Lower lobe of right lung (tissue), 2 donors: ENCODE measurements at regions not wholly inside any gene's neighbourhood (a gene's known extent, or its start where the extent isn't known, plus 50 kb on each side); places are given as distances from the start of the nearest gene placed in this dataset.
"Not testable (repeated sequence)": the region's sequence is repeated elsewhere in the genome, so short reads cannot be mapped to it uniquely, and the experiment has no call there.

Experiments used
- ATAC-seq, 2 donors: fragments of 200-7000 bp; cut with Tn5 transposase; one replicate each; pipeline ENCODE4 v1.9.1; 2020 to 2022; ENCODE audit warnings: mild to moderate bottlenecking in 2 of 2, moderate library complexity in 2 of 2
- DNase-seq: peaks from one replicate; pipeline ENCODE4 v3.0.0-alpha.2; 2020
- H3K27ac ChIP-seq: fragments of 200-600 bp; one replicate; pipeline ENCODE4 v1.8.0; 2022
- H3K27me3 ChIP-seq: fragments of 200-600 bp; one replicate; pipeline ENCODE4 v1.8.0; 2022; ENCODE audit warnings: low read depth
- H3K36me3 ChIP-seq: fragments of 200-600 bp; one replicate; pipeline ENCODE4 v1.8.0; 2022; ENCODE audit warnings: mild to moderate bottlenecking
- H3K4me1 ChIP-seq: fragments of 200-600 bp; one replicate; pipeline ENCODE4 v1.8.0; 2022
- H3K4me3 ChIP-seq: fragments of 200-600 bp; one replicate; pipeline ENCODE4 v1.8.0; 2022; ENCODE audit warnings: mild to moderate bottlenecking
- H3K9me3 ChIP-seq: fragments of 200-600 bp; one replicate; pipeline ENCODE4 v1.8.0; 2022
- CTCF ChIP-seq: fragments of 200-600 bp; IDR thresholded peaks from one replicate; pipeline ENCODE4 v1.8.0; 2022; ENCODE audit warnings: antibody characterized with exemption, mild to moderate bottlenecking
- intact Hi-C: fragments of 100-400 bp; cut with DNase I; formaldehyde crosslinking; loops from one replicate; pipeline ENCODE4 v1.11.0; 2022
- donor health status: DM: no; HTN: yes; CAD: no; lungs with severe emphysema.

GRCh38 chr11:25562417-25562816 is 769.5 kb upstream of the ANO3 start:
- no peaks in the 10 kb centered on the region for H3K27me3 ChIP-seq
- intact Hi-C loops, result no loop called here
- H3K4me3 ChIP-seq, result no peak overlapping the region
- ATAC-seq, result no peak
- no peak for DNase-seq
- no peaks in the 10 kb centered on the region for H3K9me3 ChIP-seq
- H3K36me3 ChIP-seq, result no peaks in the 10 kb centered on the region
- H3K27ac ChIP-seq, result no peak overlapping the region
- no peak for TF ChIP-seq CTCF
- peaks cover 6% of the 10 kb centered on the region for H3K4me1 ChIP-seq

- ATAC-seq, result no peak
- intact Hi-C loops, result no loop called here
- DNase-seq, result no peak
Measured at GRCh38 chr11:25565846-25566245, 766.1 kb upstream of the ANO3 start.

GRCh38 chr11:25566298-25567200 is 765.4 kb upstream of the ANO3 start:
- Histone ChIP-seq H3K36me3 (no peaks in the 10 kb centered on the region), H3K4me3 (no peak overlapping the region), H3K4me1 (peaks cover 6% of the 10 kb centered on the region), H3K9me3 (no peaks in the 10 kb centered on the region), H3K27me3 (no peaks in the 10 kb centered on the region), H3K27ac (no peak overlapping the region)
- ATAC-seq, result peak; percentile 75 to 90
- DNase-seq, result peak; percentile 26
- no peak for TF ChIP-seq CTCF
- intact Hi-C loops, result no loop called here

More at GRCh38 chr11:25565846-25566245, 766.1 kb upstream of the ANO3 start:
- no peaks in the 10 kb centered on the region for H3K9me3 ChIP-seq
- H3K27ac ChIP-seq, result no peak overlapping the region
- H3K36me3 ChIP-seq, result no peaks in the 10 kb centered on the region
- H3K4me1 ChIP-seq, result peaks cover 6% of the 10 kb centered on the region
- no peak overlapping the region for H3K4me3 ChIP-seq
- no peak for TF ChIP-seq CTCF
- no peaks in the 10 kb centered on the region for H3K27me3 ChIP-seq

- Histone ChIP-seq H3K4me1 (no peaks in the 10 kb centered on the region), H3K27me3 (no peaks in the 10 kb centered on the region), H3K4me3 (no peak overlapping the region), H3K9me3 (no peaks in the 10 kb centered on the region), H3K36me3 (no peaks in the 10 kb centered on the region), H3K27ac (no peak overlapping the region)
- intact Hi-C loops, result no loop called here
- TF ChIP-seq CTCF, result no peak
- DNase-seq (no peak), ATAC-seq (no peak)
Measured at GRCh38 chr11:25576320-25576719, 755.6 kb upstream of the ANO3 start.

GRCh38 chr11:25579554-25579953 is 752.4 kb upstream of the ANO3 start:
- H3K27ac ChIP-seq, H3K4me3 ChIP-seq, H3K27me3 ChIP-seq, H3K4me1 ChIP-seq, intact Hi-C loops, DNase-seq, H3K36me3 ChIP-seq, H3K9me3 ChIP-seq, ATAC-seq: not testable (repeated sequence)

- no peaks in the 10 kb centered on the region for H3K36me3 ChIP-seq
- intact Hi-C loops, result no loop called here
Measured at GRCh38 chr11:25583596-25583995, 748.3 kb upstream of the ANO3 start.

More at GRCh38 chr11:25583596-25583995, 748.3 kb upstream of the ANO3 start:
- H3K27ac ChIP-seq, result no peak overlapping the region
- H3K4me3 ChIP-seq, result no peak overlapping the region
- DNase-seq (no peak), ATAC-seq (no peak)
- no peak for TF ChIP-seq CTCF
- no peaks in the 10 kb centered on the region for H3K4me1 ChIP-seq
- H3K27me3 ChIP-seq, result no peaks in the 10 kb centered on the region
- no peaks in the 10 kb centered on the region for H3K9me3 ChIP-seq
